ENCODE measurements at regions not wholly inside any gene's neighbourhood (a gene's known extent, or its start where the extent isn't known, plus 50 kb on each side); places are given as distances from the start of the nearest gene placed in this dataset.

DNA sequence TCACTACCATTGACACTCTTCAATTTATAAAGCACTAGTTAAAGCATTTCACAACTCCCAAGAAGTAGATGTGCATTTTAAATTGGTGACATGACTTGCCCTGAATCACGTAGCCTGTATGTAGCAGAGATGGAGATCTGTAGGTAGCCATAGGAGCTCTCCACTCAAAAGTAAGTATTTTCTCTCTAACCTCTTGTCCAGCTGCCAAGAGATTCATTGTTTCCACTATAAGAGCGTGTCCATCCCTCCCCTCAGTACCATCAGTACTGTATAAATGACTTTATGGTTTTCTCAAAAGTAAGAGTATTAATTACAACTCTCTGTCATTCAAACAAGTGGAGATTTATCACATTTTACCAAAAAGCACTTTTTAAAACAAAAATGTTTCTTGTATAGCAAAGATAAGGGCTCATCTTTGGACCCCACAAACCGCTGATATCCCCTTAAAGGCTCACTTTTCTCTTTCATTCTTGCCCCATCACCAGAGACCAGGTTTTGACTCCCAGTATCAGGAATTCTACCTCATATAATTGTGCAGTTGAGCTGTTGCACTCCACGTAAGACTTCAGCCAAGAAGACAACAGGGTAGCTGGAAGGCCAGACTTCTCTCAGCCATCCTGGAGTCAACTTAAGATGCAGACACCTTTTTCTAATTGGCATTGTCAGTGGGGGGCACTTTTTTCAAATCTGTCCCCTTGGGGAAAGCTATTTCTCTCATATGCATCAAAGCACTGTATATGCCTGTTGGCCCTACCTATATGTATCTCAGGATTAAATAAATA lies 78.0 kb upstream of the GALNT5 start:
- Histone ChIP-seq H3K27ac (ENCODE audit: low read length) (no peak overlapping the region), H3K27me3 (ENCODE audit: control insufficient read depth in 1 of 2, insufficient read depth in 2 of 2, low read length in 2 of 2) (no peaks in the 10 kb centered on the region), H3K9me3 (ENCODE audit: control insufficient read depth in 2 of 2, low read length in 2 of 2) (no peaks in the 10 kb centered on the region), H3K9ac (ENCODE audit: low read length in 2 of 2) (no peak overlapping the region), H3K36me3 (ENCODE audit: control insufficient read depth in 2 of 2, insufficient read depth in 2 of 2, low read length in 2 of 2) (no peaks in the 10 kb centered on the region), H3K4me1 (ENCODE audit: control insufficient read depth, insufficient read depth, low read length) (no peaks in the 10 kb centered on the region), H3K4me3 (ENCODE audit: low read length in 2 of 2) (no peak overlapping the region)

DNA sequence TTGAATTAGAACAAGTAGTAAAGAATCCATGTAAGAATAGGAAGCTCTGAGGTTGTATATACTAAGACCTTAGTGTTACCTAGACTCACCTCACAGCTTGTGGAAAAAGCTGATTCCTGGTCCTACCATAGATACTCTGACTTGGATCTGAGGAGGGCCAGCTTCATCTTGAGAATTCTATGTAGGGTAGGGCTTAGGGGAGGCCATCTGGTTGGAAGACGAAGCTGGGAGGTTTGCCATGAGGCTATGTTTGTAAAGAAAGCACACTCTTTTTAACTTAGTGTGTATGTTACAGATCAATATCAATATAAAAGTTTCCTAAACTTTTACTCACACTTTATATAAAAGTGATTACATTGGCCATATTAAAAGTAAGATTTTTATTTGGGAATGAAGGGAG lies 77.1 kb upstream of the GALNT5 start:
- Histone ChIP-seq H3K9ac (ENCODE audit: low read length in 2 of 2) (no peak overlapping the region), H3K27me3 (ENCODE audit: control insufficient read depth in 1 of 2, insufficient read depth in 2 of 2, low read length in 2 of 2) (no peaks in the 10 kb centered on the region), H3K4me1 (ENCODE audit: control insufficient read depth, insufficient read depth, low read length) (no peaks in the 10 kb centered on the region), H3K27ac (ENCODE audit: low read length) (no peak overlapping the region), H3K9me3 (ENCODE audit: control insufficient read depth in 2 of 2, low read length in 2 of 2) (no peaks in the 10 kb centered on the region), H3K4me3 (ENCODE audit: low read length in 2 of 2) (no peak overlapping the region), H3K36me3 (ENCODE audit: control insufficient read depth in 2 of 2, insufficient read depth in 2 of 2, low read length in 2 of 2) (no peaks in the 10 kb centered on the region)

DNA sequence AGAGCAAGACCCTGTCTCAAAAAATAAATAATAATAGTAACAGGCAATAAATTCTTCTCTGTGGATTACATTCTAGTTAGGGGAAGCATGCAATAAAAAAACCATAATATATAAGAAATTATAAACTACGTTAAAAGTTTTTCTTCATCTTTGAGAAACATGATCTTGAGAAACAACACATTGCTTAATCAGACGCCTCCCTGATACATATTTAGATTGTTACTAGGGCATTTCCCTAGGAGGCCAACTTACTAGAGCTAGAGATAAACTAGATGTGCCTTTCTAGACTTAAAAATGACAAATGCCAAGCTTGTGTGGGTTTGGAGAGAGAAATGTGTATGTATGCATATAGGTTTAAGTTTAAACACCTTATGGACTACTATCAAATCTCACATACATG lies 76.3 kb upstream of the GALNT5 start:
- H3K27ac ChIP-seq (ENCODE audit: low read length): no peak overlapping the region
- H3K27me3 ChIP-seq (ENCODE audit: control insufficient read depth in 1 of 2, insufficient read depth in 2 of 2, low read length in 2 of 2): no peaks in the 10 kb centered on the region
- H3K9me3 ChIP-seq (ENCODE audit: control insufficient read depth in 2 of 2, low read length in 2 of 2): no peaks in the 10 kb centered on the region
- no peak overlapping the region for H3K9ac ChIP-seq (ENCODE audit: low read length in 2 of 2)
- no peaks in the 10 kb centered on the region for H3K4me1 ChIP-seq (ENCODE audit: control insufficient read depth, insufficient read depth, low read length)
- no peak overlapping the region for H3K4me3 ChIP-seq (ENCODE audit: low read length in 2 of 2)
- no peaks in the 10 kb centered on the region for H3K36me3 ChIP-seq (ENCODE audit: control insufficient read depth in 2 of 2, insufficient read depth in 2 of 2, low read length in 2 of 2)

DNA sequence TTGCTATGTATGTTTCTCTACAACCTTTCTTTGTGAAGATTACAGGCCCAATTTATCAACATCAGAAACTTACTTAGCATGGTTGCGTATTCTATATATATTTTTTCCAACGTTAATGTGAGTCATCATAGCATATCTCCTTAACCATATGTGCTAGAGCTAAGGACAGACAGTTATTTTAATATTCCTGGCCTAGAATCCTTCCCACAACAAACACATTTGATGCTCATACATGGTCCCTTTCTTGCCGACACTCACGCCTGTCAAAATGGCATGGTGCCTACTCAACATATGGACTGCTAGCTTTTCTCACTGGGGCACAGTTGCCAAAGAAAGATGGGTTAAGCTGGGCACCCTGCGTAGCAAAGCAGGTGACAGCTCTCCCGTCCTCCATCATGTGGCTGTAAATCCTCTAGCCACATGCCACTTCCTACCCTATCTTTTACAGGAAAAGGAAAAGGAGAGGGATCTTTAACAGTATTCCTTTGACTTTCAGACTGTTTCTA lies 75.2 kb upstream of the GALNT5 start:
- Histone ChIP-seq H3K9ac (ENCODE audit: low read length in 2 of 2) (no peak overlapping the region), H3K27me3 (ENCODE audit: control insufficient read depth in 1 of 2, insufficient read depth in 2 of 2, low read length in 2 of 2) (no peaks in the 10 kb centered on the region), H3K9me3 (ENCODE audit: control insufficient read depth in 2 of 2, low read length in 2 of 2) (no peaks in the 10 kb centered on the region), H3K4me3 (ENCODE audit: low read length in 2 of 2) (no peak overlapping the region), H3K27ac (ENCODE audit: low read length) (no peak overlapping the region), H3K4me1 (ENCODE audit: control insufficient read depth, insufficient read depth, low read length) (no peaks in the 10 kb centered on the region), H3K36me3 (ENCODE audit: control insufficient read depth in 2 of 2, insufficient read depth in 2 of 2, low read length in 2 of 2) (no peaks in the 10 kb centered on the region)

DNA sequence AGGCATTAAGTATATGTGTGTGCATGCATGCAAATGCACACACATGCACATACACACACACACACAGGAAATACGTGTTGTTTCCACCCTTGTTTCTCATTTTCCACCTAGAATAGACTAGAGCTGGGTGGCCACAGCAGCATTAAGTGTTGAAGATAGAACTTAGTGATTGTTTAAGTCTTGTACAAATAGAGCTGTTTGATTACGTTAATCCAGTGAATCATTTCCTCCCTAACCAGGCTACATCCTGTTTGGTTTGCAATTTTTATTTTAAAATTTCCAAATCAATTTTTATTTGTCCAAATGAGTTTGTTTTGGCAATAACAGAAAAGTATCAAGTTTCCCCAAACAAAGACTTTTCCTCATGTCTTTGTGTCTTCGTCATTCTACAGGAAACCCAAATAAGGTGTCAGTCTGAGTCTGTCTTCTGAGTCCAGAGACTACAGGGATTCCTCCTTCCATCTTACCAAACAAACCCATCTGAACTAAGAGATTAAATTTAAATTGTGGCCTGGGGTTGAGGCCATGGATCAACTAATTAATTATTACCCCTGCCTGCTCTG lies 74.6 kb upstream of the GALNT5 start:
- H3K27ac ChIP-seq (ENCODE audit: low read length): no peak overlapping the region
- no peak overlapping the region for H3K4me3 ChIP-seq (ENCODE audit: low read length in 2 of 2)
- H3K9ac ChIP-seq (ENCODE audit: low read length in 2 of 2): no peak overlapping the region
- H3K4me1 ChIP-seq (ENCODE audit: control insufficient read depth, insufficient read depth, low read length): no peaks in the 10 kb centered on the region
- H3K9me3 ChIP-seq (ENCODE audit: control insufficient read depth in 2 of 2, low read length in 2 of 2): no peaks in the 10 kb centered on the region
- H3K36me3 ChIP-seq (ENCODE audit: control insufficient read depth in 2 of 2, insufficient read depth in 2 of 2, low read length in 2 of 2): no peaks in the 10 kb centered on the region
- H3K27me3 ChIP-seq (ENCODE audit: control insufficient read depth in 1 of 2, insufficient read depth in 2 of 2, low read length in 2 of 2): no peaks in the 10 kb centered on the region

DNA sequence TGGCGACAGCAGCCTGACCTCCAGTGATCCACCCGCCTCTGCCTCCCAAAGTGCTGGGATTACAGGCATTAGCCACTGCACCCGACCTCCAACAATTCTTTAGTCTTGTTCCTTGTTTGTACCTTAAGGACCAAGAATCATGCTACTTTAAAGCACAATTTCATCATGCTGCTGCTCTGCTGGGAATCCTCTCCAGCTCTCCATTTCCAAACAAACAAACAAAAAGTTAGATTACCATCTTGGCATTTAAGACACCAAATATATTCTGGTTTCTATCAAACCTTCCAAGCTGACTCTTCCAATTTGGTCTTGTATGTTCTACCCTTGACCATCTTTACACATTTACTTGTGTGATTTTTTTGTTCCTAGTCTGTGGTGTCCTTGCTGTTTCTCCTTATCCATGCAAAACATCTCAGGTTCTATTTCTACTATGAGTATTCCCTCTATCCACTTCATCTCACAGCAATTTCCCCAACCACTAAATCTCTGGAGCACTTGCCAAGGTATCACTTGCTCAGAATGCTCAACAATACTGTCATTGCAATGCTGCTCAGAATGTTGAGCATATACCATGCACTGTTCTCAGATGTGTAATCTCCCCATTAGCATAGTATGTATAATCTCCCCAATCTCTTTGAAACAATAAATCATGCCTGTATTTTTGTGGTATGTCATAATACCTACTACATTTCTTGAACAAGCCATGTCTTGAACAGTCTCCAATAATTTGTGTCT lies 73.2 kb upstream of the GALNT5 start:
- no peaks in the 10 kb centered on the region for H3K36me3 ChIP-seq (ENCODE audit: control insufficient read depth in 2 of 2, insufficient read depth in 2 of 2, low read length in 2 of 2)
- H3K9ac ChIP-seq (ENCODE audit: low read length in 2 of 2): no peak overlapping the region
- no peaks in the 10 kb centered on the region for H3K9me3 ChIP-seq (ENCODE audit: control insufficient read depth in 2 of 2, low read length in 2 of 2)
- no peaks in the 10 kb centered on the region for H3K4me1 ChIP-seq (ENCODE audit: control insufficient read depth, insufficient read depth, low read length)
- H3K27ac ChIP-seq (ENCODE audit: low read length): no peak overlapping the region
- no peak overlapping the region for H3K4me3 ChIP-seq (ENCODE audit: low read length in 2 of 2)
- H3K27me3 ChIP-seq (ENCODE audit: control insufficient read depth in 1 of 2, insufficient read depth in 2 of 2, low read length in 2 of 2): no peaks in the 10 kb centered on the region

DNA sequence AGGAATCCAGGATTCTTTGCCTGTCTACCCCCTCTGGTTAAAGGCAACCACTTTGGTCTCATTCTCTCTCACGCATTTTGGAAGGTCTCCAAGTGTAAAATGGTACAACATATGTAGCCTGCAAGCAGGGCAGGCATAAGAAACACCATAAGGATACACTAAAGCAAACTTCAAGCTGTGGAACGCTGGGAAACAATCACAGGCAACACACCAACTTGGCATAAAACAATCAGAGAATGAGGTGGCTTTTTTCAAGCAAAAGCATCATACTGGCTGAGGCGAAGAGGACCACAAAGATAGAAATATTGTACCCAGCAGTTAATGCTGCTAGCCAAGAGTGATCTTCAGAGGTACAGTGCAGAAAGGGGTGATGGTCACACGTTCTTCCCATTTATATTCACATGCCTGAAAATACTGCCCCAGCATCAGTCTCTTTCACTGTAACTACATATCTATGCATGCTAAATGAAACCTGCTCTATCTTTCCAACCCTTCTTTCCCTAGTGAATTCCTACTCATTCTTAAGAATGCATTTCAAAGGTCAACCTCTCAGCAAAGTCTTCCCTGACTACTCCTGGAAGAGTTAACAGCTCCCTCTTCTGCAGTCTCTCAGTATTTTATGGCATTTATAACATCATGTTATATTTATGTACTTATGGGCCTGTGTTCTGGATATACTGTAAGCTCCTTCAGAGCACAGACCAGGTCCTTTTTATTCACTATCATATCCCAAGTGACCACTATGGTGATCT lies 71.9 kb upstream of the GALNT5 start:
- Histone ChIP-seq H3K36me3 (ENCODE audit: control insufficient read depth in 2 of 2, insufficient read depth in 2 of 2, low read length in 2 of 2) (no peaks in the 10 kb centered on the region), H3K9me3 (ENCODE audit: control insufficient read depth in 2 of 2, low read length in 2 of 2) (no peaks in the 10 kb centered on the region), H3K27ac (ENCODE audit: low read length) (no peak overlapping the region), H3K4me3 (ENCODE audit: low read length in 2 of 2) (no peak overlapping the region), H3K27me3 (ENCODE audit: control insufficient read depth in 1 of 2, insufficient read depth in 2 of 2, low read length in 2 of 2) (no peaks in the 10 kb centered on the region), H3K9ac (ENCODE audit: low read length in 2 of 2) (no peak overlapping the region), H3K4me1 (ENCODE audit: control insufficient read depth, insufficient read depth, low read length) (no peaks in the 10 kb centered on the region)

DNA sequence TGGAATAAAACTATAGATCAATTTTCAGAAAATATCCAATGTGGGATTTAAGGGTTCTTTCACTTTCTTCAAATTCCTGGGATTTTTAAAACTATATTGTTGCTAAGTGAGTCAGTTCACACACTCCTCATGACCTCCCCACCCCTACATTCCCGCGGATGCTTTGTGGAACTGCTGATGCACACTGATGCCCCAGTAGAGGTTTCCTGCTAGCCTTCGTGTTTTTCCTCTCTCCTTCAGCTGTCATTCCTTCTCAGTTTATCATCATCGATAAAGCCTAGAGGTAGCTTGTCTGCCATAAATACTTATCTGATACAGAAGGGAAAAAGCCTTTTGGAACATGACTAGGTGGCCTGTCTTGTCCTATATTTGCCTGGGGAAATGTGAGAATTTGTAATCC lies 67.4 kb upstream of the GALNT5 start:
- H3K36me3 ChIP-seq (ENCODE audit: control insufficient read depth in 2 of 2, insufficient read depth in 2 of 2, low read length in 2 of 2): no peaks in the 10 kb centered on the region
- no peak overlapping the region for H3K27ac ChIP-seq (ENCODE audit: low read length)
- no peak overlapping the region for H3K4me3 ChIP-seq (ENCODE audit: low read length in 2 of 2)
- no peaks in the 10 kb centered on the region for H3K27me3 ChIP-seq (ENCODE audit: control insufficient read depth in 1 of 2, insufficient read depth in 2 of 2, low read length in 2 of 2)
- no peaks in the 10 kb centered on the region for H3K9me3 ChIP-seq (ENCODE audit: control insufficient read depth in 2 of 2, low read length in 2 of 2)
- no peaks in the 10 kb centered on the region for H3K4me1 ChIP-seq (ENCODE audit: control insufficient read depth, insufficient read depth, low read length)
- no peak overlapping the region for H3K9ac ChIP-seq (ENCODE audit: low read length in 2 of 2)

DNA sequence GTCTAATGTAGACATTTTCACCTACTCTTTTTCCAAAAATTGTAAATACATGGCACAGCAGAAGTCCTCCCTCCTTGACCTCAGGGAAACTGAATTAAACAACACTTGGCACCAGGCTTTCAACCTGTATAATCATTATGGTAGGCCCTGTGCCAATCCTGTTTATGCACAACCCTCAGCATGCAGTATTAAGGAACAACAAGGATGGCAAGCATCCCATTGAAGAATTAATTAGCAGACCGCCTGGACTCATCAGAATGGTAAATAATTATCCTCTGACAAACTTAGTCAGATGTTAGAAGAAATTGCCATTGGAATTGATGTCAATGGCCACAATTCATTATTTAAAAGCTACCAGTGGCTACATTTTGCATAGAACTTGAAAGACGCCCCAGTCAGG lies 66.3 kb upstream of the GALNT5 start:
- Histone ChIP-seq H3K9me3 (ENCODE audit: control insufficient read depth in 2 of 2, low read length in 2 of 2) (no peaks in the 10 kb centered on the region), H3K4me3 (ENCODE audit: low read length in 2 of 2) (no peak overlapping the region), H3K36me3 (ENCODE audit: control insufficient read depth in 2 of 2, insufficient read depth in 2 of 2, low read length in 2 of 2) (no peaks in the 10 kb centered on the region), H3K9ac (ENCODE audit: low read length in 2 of 2) (no peak overlapping the region), H3K27me3 (ENCODE audit: control insufficient read depth in 1 of 2, insufficient read depth in 2 of 2, low read length in 2 of 2) (no peaks in the 10 kb centered on the region), H3K4me1 (ENCODE audit: control insufficient read depth, insufficient read depth, low read length) (no peaks in the 10 kb centered on the region), H3K27ac (ENCODE audit: low read length) (no peak overlapping the region)

DNA sequence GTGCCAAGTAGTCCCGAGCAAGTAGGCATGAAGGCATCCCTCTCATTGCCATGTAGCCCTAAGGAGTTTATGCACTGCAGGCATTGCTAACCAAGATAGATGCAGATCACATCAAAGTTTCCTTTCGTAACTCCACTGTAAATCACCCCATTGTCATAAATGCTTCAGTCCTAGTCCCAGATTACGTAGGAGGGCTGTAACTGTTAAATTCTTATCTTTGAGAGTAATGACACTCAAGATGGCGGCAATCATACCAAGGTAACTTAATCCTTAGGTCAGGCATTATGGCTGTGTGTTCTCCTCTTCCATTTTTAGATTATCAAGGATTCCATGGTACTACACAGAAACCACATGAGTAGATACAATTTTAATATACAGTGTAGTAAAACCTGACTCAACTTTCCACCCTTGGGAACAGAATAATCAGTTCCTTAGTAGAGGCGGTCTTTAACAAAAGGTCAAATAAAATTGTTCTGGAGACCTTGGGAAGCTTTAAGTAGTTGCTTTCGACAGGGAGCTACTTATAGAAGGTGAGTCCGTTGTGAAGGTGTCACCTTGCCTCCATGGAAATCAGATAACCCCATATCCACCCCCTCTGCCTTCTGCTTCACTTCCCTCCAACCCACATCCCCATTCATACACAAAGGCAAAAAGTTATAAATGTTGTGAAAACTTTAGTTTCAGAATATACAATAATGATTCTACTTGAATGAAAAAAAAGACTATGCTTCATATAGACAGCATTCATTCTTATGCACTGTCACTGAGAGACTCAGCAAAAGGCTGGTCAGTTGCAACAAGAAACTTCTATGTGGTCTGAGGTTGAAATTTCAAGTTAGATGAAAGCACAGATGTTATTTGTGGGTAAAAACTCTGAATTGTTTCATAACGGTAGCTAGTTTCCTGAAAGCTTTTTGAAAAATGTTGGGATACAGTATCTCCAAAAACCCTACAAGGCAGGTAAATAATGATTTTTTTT lies 64.8 kb upstream of the GALNT5 start:
- no peaks in the 10 kb centered on the region for H3K27me3 ChIP-seq (ENCODE audit: control insufficient read depth in 1 of 2, insufficient read depth in 2 of 2, low read length in 2 of 2)
- H3K9ac ChIP-seq (ENCODE audit: low read length in 2 of 2): no peak overlapping the region
- H3K4me3 ChIP-seq (ENCODE audit: low read length in 2 of 2): no peak overlapping the region
- no peaks in the 10 kb centered on the region for H3K36me3 ChIP-seq (ENCODE audit: control insufficient read depth in 2 of 2, insufficient read depth in 2 of 2, low read length in 2 of 2)
- no peaks in the 10 kb centered on the region for H3K4me1 ChIP-seq (ENCODE audit: control insufficient read depth, insufficient read depth, low read length)
- no peaks in the 10 kb centered on the region for H3K9me3 ChIP-seq (ENCODE audit: control insufficient read depth in 2 of 2, low read length in 2 of 2)
- no peak overlapping the region for H3K27ac ChIP-seq (ENCODE audit: low read length)

Measured in stomach smooth muscle (tissue), 2 donors.